ENCODE measurements at regions not wholly inside any gene's neighbourhood (a gene's known extent, or its start where the extent isn't known, plus 50 kb on each side); places are given as distances from the start of the nearest gene placed in this dataset.

GRCh38 chr5:57772512-57772911 is 289.9 kb upstream of the ACTBL2 start:
- H2BK120ac ChIP-seq (ENCODE audit: low read depth, low read length), result no peak overlapping the region
- no peak for DNase-seq
- H3K4me3 ChIP-seq (ENCODE audit: low read length), result no peak overlapping the region
- H3K9ac ChIP-seq (ENCODE audit: low read length), result no peak overlapping the region
- no peak overlapping the region for H3K27ac ChIP-seq (ENCODE audit: low read depth, low read length)
- no peak overlapping the region for H4K8ac ChIP-seq (ENCODE audit: low read depth, low read length)
- no peak overlapping the region for H3K4ac ChIP-seq (ENCODE audit: low read depth, low read length)
- H2BK5ac ChIP-seq (ENCODE audit: low read length), result no peak overlapping the region
- no peak overlapping the region for H3K4me2 ChIP-seq (ENCODE audit: low read length)
- no peak overlapping the region for H3K23ac ChIP-seq (ENCODE audit: low read length)
- H3K79me2 ChIP-seq (ENCODE audit: control insufficient read depth, insufficient read depth, low read length), result no peaks in the 10 kb centered on the region
- no peaks in the 10 kb centered on the region for H3K27me3 ChIP-seq (ENCODE audit: insufficient read depth, low read length, poor library complexity)
- H3K4me1 ChIP-seq (ENCODE audit: control insufficient read depth, low read depth, low read length), result no peaks in the 10 kb centered on the region
- H4K5ac ChIP-seq (ENCODE audit: low read length), result no peak overlapping the region
- H3K18ac ChIP-seq (ENCODE audit: low read length), result no peak overlapping the region
- H3K56ac ChIP-seq (ENCODE audit: low read length), result no peak overlapping the region
- H3K79me1 ChIP-seq (ENCODE audit: low read length), result no peaks in the 10 kb centered on the region
- no peak overlapping the region for H2BK15ac ChIP-seq (replicated peaks; ENCODE audit: low read depth)
- no peaks in the 10 kb centered on the region for H3K36me3 ChIP-seq (ENCODE audit: control insufficient read depth, insufficient read depth, low read length)
- no peak overlapping the region for H2AK5ac ChIP-seq (ENCODE audit: low read length)

- Histone ChIP-seq H3K36me3 (ENCODE audit: control insufficient read depth, insufficient read depth, low read length) (no peaks in the 10 kb centered on the region), H3K56ac (ENCODE audit: low read length) (no peak overlapping the region), H4K8ac (ENCODE audit: low read depth, low read length) (no peak overlapping the region), H2BK120ac (ENCODE audit: low read depth, low read length) (no peak overlapping the region), H3K4me3 (ENCODE audit: low read length) (no peak overlapping the region), H3K79me1 (ENCODE audit: low read length) (no peaks in the 10 kb centered on the region), H3K9ac (ENCODE audit: low read length) (no peak overlapping the region), H3K4ac (ENCODE audit: low read depth, low read length) (no peak overlapping the region), H3K18ac (ENCODE audit: low read length) (no peak overlapping the region), H3K4me1 (ENCODE audit: control insufficient read depth, low read depth, low read length) (no peaks in the 10 kb centered on the region), H3K23ac (ENCODE audit: low read length) (no peak overlapping the region), H4K5ac (ENCODE audit: low read length) (no peak overlapping the region), H3K27me3 (ENCODE audit: insufficient read depth, low read length, poor library complexity) (no peaks in the 10 kb centered on the region), H2BK15ac (replicated peaks; ENCODE audit: low read depth) (no peak overlapping the region), H3K4me2 (ENCODE audit: low read length) (no peak overlapping the region), H3K79me2 (ENCODE audit: control insufficient read depth, insufficient read depth, low read length) (no peaks in the 10 kb centered on the region), H2BK5ac (ENCODE audit: low read length) (no peak overlapping the region), H2AK5ac (ENCODE audit: low read length) (no peak overlapping the region), H3K27ac (ENCODE audit: low read depth, low read length) (no peak overlapping the region)
- WGBS (ENCODE audit: extremely low coverage, insufficient coverage, low lambda C conversion rate), result no CpG with 5 or more reads among the region's 2 CpGs
- DNase-seq, result no peak
Observed at GRCh38 chr5:57770039-57770438, 287.4 kb upstream of the ACTBL2 start.

GRCh38 chr5:57768745-57769144 is 286.1 kb upstream of the ACTBL2 start:
- Histone ChIP-seq H3K4me1 (ENCODE audit: control insufficient read depth, low read depth, low read length) (no peaks in the 10 kb centered on the region), H3K4me3 (ENCODE audit: low read length) (no peak overlapping the region), H2BK5ac (ENCODE audit: low read length) (no peak overlapping the region), H3K36me3 (ENCODE audit: control insufficient read depth, insufficient read depth, low read length) (no peaks in the 10 kb centered on the region), H4K5ac (ENCODE audit: low read length) (no peak overlapping the region), H3K9ac (ENCODE audit: low read length) (no peak overlapping the region), H3K27ac (ENCODE audit: low read depth, low read length) (no peak overlapping the region), H2BK120ac (ENCODE audit: low read depth, low read length) (no peak overlapping the region), H3K56ac (ENCODE audit: low read length) (no peak overlapping the region), H4K8ac (ENCODE audit: low read depth, low read length) (no peak overlapping the region), H3K27me3 (ENCODE audit: insufficient read depth, low read length, poor library complexity) (no peaks in the 10 kb centered on the region), H3K18ac (ENCODE audit: low read length) (no peak overlapping the region), H3K4ac (ENCODE audit: low read depth, low read length) (no peak overlapping the region), H3K79me2 (ENCODE audit: control insufficient read depth, insufficient read depth, low read length) (no peaks in the 10 kb centered on the region), H2AK5ac (ENCODE audit: low read length) (no peak overlapping the region), H3K79me1 (ENCODE audit: low read length) (no peaks in the 10 kb centered on the region), H3K23ac (ENCODE audit: low read length) (no peak overlapping the region), H3K4me2 (ENCODE audit: low read length) (no peak overlapping the region), H2BK15ac (replicated peaks; ENCODE audit: low read depth) (no peak overlapping the region)
- no CpG with 5 or more reads among the region's 4 CpGs for WGBS (ENCODE audit: extremely low coverage, insufficient coverage, low lambda C conversion rate)
- no peak for DNase-seq

- no peak overlapping the region for H3K56ac ChIP-seq (ENCODE audit: low read length)
- no peaks in the 10 kb centered on the region for H3K79me2 ChIP-seq (ENCODE audit: control insufficient read depth, insufficient read depth, low read length)
- no CpG with 5 or more reads among the region's 4 CpGs for WGBS (ENCODE audit: extremely low coverage, insufficient coverage, low lambda C conversion rate)
- no peaks in the 10 kb centered on the region for H3K4me1 ChIP-seq (ENCODE audit: control insufficient read depth, low read depth, low read length)
- H2BK120ac ChIP-seq (ENCODE audit: low read depth, low read length), result no peak overlapping the region
- no peak overlapping the region for H2AK5ac ChIP-seq (ENCODE audit: low read length)
- H2BK5ac ChIP-seq (ENCODE audit: low read length), result no peak overlapping the region
- H3K4me2 ChIP-seq (ENCODE audit: low read length), result no peak overlapping the region
- H3K4me3 ChIP-seq (ENCODE audit: low read length), result no peak overlapping the region
- no peak overlapping the region for H3K4ac ChIP-seq (ENCODE audit: low read depth, low read length)
- no peak overlapping the region for H3K23ac ChIP-seq (ENCODE audit: low read length)
- H3K27ac ChIP-seq (ENCODE audit: low read depth, low read length), result no peak overlapping the region
- H4K8ac ChIP-seq (ENCODE audit: low read depth, low read length), result no peak overlapping the region
- no peak for DNase-seq
- no peaks in the 10 kb centered on the region for H3K27me3 ChIP-seq (ENCODE audit: insufficient read depth, low read length, poor library complexity)
- no peaks in the 10 kb centered on the region for H3K36me3 ChIP-seq (ENCODE audit: control insufficient read depth, insufficient read depth, low read length)
- H3K79me1 ChIP-seq (ENCODE audit: low read length), result no peaks in the 10 kb centered on the region
- H3K18ac ChIP-seq (ENCODE audit: low read length), result no peak overlapping the region
- no peak overlapping the region for H4K5ac ChIP-seq (ENCODE audit: low read length)
- no peak overlapping the region for H2BK15ac ChIP-seq (replicated peaks; ENCODE audit: low read depth)
- H3K9ac ChIP-seq (ENCODE audit: low read length), result no peak overlapping the region
Observed at GRCh38 chr5:57764479-57765089, 282.0 kb upstream of the ACTBL2 start.

GRCh38 chr5:57761513-57761912 is 278.9 kb upstream of the ACTBL2 start:
- Histone ChIP-seq H3K27ac (ENCODE audit: low read depth, low read length) (no peak overlapping the region), H3K27me3 (ENCODE audit: insufficient read depth, low read length, poor library complexity) (no peaks in the 10 kb centered on the region), H3K56ac (ENCODE audit: low read length) (no peak overlapping the region), H2BK120ac (ENCODE audit: low read depth, low read length) (no peak overlapping the region), H3K79me1 (ENCODE audit: low read length) (no peaks in the 10 kb centered on the region), H2BK5ac (ENCODE audit: low read length) (no peak overlapping the region), H3K18ac (ENCODE audit: low read length) (no peak overlapping the region), H3K4me3 (ENCODE audit: low read length) (no peak overlapping the region), H3K79me2 (ENCODE audit: control insufficient read depth, insufficient read depth, low read length) (no peaks in the 10 kb centered on the region), H3K4me2 (ENCODE audit: low read length) (no peak overlapping the region), H4K5ac (ENCODE audit: low read length) (no peak overlapping the region), H3K4ac (ENCODE audit: low read depth, low read length) (no peak overlapping the region), H3K9ac (ENCODE audit: low read length) (no peak overlapping the region), H3K36me3 (ENCODE audit: control insufficient read depth, insufficient read depth, low read length) (no peaks in the 10 kb centered on the region), H2BK15ac (replicated peaks; ENCODE audit: low read depth) (no peak overlapping the region), H3K23ac (ENCODE audit: low read length) (no peak overlapping the region), H2AK5ac (ENCODE audit: low read length) (no peak overlapping the region), H4K8ac (ENCODE audit: low read depth, low read length) (no peak overlapping the region), H3K4me1 (ENCODE audit: control insufficient read depth, low read depth, low read length) (no peaks in the 10 kb centered on the region)
- WGBS (ENCODE audit: extremely low coverage, insufficient coverage, low lambda C conversion rate), result no CpG with 5 or more reads among the region's 11 CpGs
- DNase-seq, result no peak

GRCh38 chr5:57754616-57755015 is 272.0 kb upstream of the ACTBL2 start:
- Histone ChIP-seq H2BK15ac (replicated peaks; ENCODE audit: low read depth) (no peak overlapping the region), H4K8ac (ENCODE audit: low read depth, low read length) (no peak overlapping the region), H3K27ac (ENCODE audit: low read depth, low read length) (no peak overlapping the region), H2AK5ac (ENCODE audit: low read length) (no peak overlapping the region), H3K4ac (ENCODE audit: low read depth, low read length) (no peak overlapping the region), H2BK120ac (ENCODE audit: low read depth, low read length) (no peak overlapping the region), H3K4me1 (ENCODE audit: control insufficient read depth, low read depth, low read length) (no peaks in the 10 kb centered on the region), H3K23ac (ENCODE audit: low read length) (no peak overlapping the region), H3K18ac (ENCODE audit: low read length) (no peak overlapping the region), H3K36me3 (ENCODE audit: control insufficient read depth, insufficient read depth, low read length) (no peaks in the 10 kb centered on the region), H4K5ac (ENCODE audit: low read length) (no peak overlapping the region), H3K56ac (ENCODE audit: low read length) (no peak overlapping the region), H3K27me3 (ENCODE audit: insufficient read depth, low read length, poor library complexity) (no peaks in the 10 kb centered on the region), H2BK5ac (ENCODE audit: low read length) (no peak overlapping the region), H3K4me2 (ENCODE audit: low read length) (no peak overlapping the region), H3K9ac (ENCODE audit: low read length) (no peak overlapping the region), H3K4me3 (ENCODE audit: low read length) (no peak overlapping the region), H3K79me2 (ENCODE audit: control insufficient read depth, insufficient read depth, low read length) (no peaks in the 10 kb centered on the region), H3K79me1 (ENCODE audit: low read length) (no peaks in the 10 kb centered on the region)
- DNase-seq, result no peak
